SW480 (cell line): ENCODE measurements at regions not wholly inside any gene's neighbourhood (a gene's known extent, or its start where the extent isn't known, plus 50 kb on each side); places are given as distances from the start of the nearest gene placed in this dataset.
"Not testable (repeated sequence)": the region's sequence is repeated elsewhere in the genome, so short reads cannot be mapped to it uniquely, and the experiment has no call there.

ENCODE experiments used
- DNase-seq: peaks from one replicate; pipeline ENCODE4 v3.0.0-alpha.2; 2016; ENCODE audit warnings: low spot score

DNA sequence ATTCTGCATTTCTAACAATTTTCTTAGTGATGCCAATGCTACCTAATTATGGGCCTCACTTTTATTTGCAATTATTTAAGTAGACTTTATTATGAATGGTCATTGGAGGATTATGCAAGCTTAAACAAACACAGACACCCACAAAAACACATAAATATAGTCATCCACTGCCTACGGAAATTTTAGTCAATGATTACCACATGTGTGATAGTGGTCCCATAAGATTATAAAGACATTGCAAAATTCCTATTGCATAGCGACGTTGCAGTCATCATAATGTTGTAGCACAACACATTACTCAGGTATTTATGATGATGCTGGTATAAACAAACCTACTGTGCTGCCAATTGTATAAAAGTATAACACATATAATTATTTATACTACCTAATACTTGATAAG, 247.8 kb upstream of the ALCAM start:
- peak; percentile 6 for DNase-seq

DNA sequence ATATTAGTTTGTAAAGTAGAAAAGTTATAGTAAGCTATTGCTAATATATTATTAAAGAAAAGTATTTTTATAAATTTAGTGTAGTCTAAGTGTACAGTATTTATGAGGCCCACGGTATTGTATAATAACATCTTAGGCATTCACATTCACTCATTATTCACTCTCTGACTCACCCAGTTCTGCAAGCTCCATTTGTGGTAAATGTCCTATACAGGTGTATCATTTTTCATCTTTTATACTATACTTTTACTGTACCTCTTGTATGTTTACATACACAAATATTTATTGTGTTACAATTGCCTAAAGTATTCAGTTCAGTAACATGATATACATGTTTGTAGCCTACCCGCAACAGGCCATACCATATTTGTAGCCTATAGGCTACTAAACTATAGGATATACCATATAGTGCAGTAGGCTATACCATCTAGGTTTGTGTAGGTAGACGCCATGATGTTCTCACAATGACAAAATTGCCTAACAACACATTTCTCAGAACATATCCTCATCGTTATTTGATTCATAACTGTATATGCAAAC, 246.8 kb upstream of the ALCAM start:
- DNase-seq: no peak

DNA sequence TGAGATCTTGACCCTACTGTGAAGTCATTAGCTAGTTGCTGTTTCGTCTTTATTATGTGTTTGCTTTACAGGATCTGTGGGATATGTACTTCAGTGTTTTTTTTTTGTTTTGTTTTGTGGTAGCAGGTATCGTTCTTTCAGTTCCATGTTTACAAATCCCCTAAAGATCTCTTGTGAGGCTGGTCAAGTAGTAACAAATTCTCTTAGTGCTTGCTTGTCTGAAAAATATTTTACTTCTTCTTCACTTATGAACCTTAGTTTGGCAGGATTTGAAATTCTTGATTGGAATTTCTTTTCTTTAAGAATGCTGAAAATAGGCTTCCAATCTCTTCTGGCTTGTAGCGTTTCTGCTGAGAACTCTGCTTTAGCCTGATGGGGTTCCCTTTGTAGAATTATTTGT, 235.8 kb upstream of the ALCAM start:
- DNase-seq: no peak

DNA sequence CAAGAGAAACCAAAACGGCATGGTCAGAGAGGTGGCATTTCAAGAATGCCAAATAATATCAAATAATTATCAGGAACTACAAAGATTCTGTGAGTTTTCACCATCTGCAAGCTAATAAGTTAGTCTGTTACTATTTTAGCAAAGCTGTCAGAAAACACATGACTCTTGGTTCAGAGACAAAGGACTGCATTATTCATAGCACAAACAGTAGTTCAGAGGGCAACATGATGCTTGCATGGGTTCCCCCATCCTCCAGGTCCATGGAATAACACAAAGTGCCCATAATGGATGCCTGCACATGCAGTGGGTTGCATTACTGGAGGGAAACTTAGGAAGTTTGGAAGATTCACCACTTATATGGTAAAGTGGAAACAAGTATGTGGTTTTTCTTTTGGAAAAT, 228.8 kb upstream of the ALCAM start:
- DNase-seq: no peak

DNA sequence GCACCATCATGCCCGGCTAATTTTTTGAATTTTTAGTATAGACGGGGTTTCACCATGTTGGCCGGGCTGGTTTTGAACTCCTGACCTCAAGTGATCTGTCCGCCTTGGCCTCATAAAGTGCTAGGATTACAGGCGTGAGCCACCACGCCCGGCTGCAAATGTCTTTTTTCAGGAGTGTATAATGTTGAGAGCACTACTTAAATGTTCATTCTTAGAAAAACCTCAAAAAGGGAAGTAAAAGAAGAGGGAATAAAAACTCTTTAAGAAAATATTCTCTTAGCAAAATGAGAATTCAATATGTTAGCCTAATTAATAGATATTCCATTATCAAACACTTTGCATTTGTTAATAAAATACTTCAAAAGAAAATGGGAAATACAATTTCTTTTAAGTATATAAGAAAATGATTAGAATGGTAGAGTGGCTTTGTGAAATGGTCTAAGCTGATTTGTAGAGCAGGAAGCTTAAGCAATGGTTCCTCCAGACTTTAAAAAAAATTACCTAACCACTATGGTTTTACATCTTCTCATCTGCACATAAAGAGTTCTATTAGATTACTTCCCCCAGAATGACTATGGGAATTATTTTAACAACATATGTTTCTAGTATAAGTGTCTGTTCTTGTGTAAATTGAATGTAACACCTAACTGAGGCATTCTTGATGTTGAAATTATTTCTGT, 226.7 kb upstream of the ALCAM start:
- DNase-seq: no peak

DNA sequence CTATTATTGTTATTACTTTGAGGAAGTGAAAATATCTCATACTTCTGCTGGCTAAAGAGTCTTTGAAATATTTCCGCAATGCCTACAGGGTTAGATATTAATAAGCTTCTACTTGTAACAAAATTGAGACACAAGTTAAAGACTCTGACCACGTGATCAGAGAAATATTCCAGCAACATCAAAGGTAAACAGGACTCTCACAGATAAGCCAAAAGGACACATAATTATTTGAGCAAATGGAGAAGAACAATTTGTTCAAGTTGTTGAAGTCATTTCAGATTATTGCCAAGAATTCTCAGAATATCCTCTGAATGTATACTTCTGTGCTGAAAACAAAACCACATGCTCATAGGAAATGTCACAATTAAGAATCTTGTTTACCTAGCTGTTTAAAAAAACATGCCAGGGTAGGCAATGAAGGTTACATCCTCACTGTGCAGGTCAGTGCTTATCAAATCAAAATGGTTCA, 225.8 kb upstream of the ALCAM start:
- no peak for DNase-seq

DNA sequence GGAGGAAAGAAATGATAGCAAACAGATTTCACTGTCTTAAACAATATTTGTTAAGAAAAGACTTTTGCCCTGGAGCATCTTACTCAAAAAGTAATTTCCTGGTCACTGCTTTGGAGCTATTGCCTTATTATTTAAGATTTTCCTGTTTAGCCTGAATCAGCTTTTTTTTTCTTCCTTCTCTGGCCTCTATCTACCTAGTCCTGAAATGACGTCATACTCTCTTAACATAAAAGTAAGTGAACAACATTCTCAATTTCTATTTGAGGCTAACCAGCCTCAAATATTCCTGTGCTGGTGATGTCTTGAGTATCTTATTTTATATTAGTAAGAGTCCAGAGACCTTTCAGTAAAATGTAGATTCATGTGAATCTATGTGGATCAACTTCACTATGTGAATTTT, 221.9 kb upstream of the ALCAM start:
- DNase-seq: no peak

DNA sequence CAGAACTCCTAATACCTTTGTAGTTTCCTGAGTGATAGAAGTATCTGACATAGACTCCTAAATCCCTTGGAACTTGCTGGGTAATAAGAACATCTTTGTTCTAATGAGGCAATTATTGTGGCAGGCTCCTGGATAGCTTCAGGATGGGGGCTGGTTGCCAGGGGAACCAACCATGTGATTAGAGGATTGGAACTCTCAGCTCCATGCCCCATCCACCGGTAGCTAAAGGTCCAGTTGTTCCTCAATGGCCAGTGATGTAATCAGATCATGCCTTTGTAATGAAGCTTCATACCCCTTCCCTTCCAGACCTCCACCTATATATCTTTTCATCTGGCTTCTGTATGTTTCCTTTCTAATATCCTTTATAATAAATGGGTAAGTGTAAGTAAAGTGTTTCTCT, 221.2 kb upstream of the ALCAM start:
- no peak for DNase-seq

DNA sequence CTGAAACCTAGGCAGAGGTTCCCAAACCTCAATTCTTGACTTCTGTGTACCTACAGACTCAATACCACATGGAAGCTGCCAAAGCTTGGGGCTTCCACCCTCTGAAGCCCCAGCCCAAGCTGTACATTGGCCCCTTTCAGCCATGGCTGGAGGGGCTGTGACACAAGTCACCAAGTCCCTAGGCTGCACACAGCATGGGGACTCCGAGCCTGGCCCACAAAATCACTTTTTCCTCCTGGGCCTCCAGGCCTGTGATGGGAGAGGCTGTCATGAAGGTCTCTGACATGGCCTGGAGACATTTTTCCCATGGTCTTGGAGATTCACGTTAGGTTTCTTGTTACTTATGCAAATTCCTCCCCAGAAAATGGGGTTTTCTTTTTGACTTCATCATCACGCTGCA, 217.5 kb upstream of the ALCAM start:
- not testable (repeated sequence) for DNase-seq

DNA sequence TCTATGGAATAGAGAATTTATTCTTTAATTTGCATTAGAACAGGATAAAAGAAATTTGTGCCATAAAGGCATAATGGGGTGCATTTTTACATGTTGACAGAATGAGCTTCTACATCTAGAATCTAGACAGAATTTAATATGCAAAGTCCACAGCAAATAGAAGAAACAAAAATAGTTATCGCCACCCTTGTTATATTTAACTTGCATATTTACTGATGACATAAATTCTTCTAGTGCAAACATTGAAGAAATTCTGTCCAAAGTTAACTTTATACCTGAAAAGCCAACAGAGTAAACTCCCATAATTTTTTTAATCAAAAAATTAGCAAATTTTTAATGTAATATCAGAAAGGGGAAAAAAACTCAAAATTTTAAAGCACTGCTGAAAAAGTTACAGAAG, 213.7 kb upstream of the ALCAM start:
- no peak for DNase-seq

DNA sequence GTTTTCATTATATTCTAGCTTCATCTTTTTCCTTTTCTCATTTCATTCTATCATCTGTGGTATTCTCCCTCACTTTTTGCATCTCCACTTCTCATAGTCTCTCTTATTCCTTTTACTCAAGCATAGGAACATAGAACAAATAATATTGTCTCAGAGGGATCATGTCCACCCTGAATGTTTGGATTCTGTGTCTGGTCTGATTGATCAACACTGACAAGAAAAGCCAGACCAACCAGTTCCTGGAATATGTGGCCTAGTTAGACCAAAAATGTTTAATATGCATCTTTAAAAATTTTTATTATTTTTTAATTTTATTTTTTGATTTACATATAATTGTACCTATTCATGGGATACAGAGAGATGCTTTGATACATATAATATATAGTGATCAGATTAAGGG, 212.0 kb upstream of the ALCAM start:
- no peak for DNase-seq

DNA sequence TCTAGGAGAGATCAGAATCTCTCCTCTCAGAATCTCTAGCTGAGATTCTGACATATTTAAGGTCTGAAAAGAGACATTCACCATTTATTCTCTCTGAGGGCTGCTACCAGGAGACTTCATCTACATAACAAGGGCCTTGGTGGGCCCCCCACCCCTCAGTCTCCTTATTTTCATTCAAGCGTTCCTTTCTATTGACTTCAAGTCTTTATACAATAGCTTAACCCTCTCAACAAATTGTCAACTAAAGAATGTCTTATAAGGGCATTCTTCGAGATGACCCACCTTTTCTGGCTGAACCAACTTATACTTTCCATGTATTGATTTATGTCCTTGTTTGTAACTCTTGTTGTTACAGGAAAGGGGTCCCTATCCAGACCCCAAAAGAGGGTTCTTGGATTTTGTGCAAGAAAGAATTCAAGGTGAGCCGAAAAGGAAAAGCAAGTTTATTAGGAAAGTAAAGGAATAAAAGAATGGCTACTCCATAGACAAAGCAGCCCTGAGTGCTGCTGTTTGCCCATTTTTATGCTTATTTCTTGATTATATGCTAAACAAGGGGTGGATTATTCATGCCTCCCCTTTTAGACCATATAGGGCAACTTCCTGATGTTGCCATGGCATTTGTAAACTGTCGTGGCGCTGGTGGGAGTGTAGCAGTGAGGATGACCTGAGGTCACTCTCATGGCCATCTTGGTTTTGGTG, 209.5 kb upstream of the ALCAM start:
- no peak for DNase-seq

DNA sequence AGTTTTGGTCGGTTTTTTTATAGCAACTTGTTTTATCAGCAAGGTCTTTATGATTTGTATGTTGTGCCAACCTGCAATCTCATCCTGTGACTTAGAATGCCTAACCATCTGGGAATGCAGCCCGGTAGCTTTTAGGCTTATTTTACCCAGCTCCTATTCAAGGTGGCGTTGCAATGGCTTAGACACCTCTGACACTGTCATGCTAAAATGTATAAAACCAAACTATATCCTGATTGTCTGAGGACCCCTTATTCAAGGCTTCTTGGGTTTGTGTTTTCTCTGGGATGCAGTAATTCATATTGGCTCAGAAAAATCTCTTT, 209.0 kb upstream of the ALCAM start:
- no peak for DNase-seq

DNA sequence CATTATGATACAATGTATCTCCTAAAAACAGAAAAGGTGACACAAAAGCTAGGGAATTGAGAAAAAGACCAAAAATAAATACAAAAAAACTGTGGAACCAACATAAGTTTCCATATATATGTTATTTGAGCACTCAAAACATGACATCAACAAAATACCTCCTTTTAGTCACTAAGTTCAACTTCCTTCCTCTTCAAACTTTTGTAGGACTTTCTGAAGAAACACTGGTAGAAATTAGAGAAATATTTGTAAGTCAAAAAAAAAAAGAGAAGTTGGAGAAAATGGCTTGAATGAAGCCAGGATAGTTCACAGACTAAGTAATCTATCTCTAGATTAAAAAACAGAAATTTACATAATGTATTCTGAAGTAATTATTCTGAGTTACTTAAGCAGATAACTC, 208.4 kb upstream of the ALCAM start:
- DNase-seq: no peak

DNA sequence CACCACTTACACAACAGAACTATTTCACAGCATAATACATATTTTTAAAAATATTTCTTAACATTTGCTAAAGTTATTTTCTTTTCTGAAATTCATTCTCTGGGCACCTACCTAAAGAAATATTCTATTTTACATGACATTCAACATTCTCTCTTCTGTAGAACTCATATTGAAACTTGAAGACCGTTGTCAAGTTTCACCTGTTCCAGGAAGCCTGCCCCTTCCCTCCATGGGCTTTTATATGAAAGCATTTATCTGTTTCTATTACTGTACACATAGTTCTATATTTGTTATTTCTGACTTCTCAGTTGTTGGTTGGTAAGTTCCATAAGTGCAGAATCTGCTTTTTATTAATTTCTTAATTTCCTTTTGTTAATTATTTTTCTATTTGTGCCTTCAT, 204.3 kb upstream of the ALCAM start:
- no peak for DNase-seq

DNA sequence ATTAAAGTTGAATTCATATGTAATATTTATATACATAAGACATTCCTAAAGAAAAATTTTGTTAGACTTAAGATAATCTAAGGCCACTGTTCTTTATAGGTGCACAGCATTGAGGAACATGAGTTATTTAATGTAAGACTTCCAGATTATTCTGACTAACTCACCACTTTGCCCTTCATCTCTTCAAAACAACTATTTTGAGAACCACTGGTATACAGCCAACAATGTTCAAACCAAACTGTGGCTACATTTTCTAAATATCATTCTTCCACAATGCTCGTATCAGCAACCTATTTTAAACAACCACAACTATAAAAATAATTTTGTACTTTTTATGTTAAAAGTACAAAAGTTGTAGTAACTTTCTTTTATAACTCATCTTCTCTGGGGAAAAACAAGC, 199.8 kb upstream of the ALCAM start:
- no peak for DNase-seq

DNA sequence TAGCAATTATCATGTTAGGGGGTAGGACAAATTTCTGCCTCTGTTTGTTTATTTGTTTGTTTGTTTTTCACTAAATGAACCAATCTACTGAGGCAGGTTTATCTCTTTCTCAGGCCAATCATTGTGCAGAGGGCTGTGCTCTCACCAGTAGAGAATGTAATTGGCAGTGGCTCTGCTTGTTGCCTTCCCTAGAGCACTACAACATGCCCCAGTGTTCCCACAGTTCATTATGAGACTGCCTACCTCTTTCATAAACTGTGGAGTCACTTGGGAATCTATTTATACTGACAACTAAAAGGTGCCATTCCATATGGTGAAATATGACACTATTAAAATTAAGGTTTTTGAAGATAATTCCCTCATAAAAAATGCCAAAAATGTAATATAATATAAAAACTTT, 196.3 kb upstream of the ALCAM start:
- no peak for DNase-seq

DNA sequence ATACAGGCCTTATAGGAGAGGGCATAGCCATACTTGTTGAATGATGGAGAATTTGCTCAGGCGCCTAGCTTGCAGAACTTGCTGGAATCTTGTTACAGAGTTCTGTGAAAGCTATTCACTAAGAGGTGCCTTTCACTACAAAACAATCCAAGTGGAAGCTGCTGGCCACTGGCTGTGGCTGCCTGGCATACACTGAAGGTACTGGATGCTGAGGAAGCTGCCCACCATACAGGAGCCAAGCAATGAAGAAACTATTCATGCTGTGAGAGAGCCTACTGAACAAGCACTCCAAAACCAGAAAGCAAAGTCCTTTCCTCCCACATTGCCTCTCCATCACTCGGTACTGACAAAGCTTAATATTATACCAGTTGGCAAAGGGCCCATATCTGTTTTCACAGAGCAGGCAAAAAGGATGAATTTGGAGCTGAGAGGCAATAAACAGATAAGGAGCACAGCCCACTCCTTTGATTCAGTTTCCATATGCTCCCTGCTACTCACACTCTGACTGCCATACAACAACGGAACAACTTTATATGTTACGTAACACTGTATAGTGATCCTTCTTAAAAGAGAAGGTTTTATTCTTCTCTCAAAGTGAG, 192.6 kb upstream of the ALCAM start:
- DNase-seq: no peak

DNA sequence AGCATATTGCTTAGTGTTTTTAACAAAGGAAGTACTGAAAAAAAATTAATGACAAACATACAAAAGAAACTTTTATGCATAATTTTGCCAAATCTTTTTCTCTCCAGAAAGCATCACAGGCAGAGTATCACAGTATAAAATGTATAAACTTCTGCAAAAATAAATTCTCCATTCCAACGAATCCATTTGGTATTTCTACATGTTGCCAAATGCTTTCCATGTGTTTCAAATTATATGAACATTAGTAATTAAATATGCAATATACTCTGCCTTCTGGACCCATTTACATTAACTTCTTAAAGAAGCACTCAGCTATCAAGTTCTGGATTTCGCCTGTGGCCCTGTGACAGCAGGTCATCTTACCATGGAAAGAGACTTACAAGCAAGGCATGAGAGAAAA, 189.1 kb upstream of the ALCAM start:
- DNase-seq: no peak

DNA sequence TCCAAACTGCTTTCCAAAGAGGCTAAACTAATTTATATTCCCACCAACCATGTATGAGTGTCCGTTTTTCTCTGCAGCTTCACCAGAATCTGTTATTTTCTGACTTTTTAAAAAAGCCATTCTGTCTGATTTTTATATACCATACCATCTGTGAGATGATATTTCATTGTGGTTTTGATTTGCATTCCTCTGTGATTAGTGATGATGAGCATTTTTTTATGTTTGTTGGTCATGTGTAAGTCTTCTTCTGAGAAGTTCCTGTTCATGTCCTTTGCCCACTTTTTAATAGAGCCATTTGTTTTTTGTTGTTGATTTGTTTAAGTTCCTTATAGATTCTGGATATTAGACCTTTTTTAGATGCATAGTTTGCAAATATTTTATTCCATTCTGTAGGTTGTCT, 179.4 kb upstream of the ALCAM start:
- no peak for DNase-seq

DNA sequence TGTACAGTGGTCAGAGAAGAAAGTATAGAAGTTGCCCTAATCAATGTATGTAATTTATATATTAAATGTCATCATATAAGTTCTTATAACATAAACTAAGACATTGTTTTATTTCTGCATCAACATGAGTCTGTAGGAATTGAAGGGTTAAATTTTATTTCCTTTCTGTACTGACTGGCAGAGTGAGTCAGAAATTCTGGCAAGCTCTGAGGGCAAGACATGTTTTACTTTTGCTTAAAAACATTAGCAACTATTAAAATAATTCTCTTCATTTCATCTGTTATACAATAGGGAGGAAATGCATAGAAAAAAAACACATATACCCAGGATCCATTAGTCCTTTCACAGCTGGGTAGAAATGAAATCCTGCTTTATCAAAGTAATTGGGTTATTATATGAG, 171.4 kb upstream of the ALCAM start:
- no peak for DNase-seq

DNA sequence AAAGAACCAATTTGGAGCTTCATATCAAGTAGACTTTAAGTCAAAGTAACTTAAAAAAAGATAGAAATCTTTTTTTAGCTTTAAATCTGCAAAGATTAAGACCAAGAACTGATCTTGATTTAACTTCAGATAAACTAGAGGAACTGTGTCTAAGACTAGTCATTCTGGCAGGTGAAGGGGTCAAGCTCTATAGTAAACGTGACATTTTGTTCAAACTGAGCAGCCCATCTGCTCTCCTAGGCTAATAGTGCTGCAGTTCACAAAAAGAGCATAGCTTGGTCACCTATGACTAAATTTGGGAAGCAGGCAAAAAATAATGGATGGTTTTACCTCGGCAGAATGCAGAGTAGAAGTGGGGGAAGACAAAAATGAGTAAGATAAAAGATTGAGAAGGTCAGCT, 168.8 kb upstream of the ALCAM start:
- DNase-seq: no peak

DNA sequence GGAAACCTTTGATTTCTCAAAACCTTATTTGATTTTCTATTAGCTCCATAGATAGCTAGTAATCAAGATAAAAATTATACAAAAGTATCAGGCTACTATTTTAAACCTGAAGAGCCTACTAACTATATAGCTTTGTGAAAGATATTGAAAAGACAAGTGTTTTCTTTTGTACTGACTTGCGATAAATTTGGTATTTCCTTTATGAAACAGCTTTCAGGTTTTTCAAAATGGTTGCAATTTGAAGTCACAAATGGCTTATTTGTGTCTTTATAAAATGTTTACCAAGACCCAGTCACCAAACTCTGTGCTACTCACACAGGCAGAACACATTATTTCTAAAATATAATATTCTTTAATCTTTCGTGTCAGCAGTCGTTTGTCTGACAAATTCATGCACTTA, 167.5 kb upstream of the ALCAM start:
- no peak for DNase-seq

DNA sequence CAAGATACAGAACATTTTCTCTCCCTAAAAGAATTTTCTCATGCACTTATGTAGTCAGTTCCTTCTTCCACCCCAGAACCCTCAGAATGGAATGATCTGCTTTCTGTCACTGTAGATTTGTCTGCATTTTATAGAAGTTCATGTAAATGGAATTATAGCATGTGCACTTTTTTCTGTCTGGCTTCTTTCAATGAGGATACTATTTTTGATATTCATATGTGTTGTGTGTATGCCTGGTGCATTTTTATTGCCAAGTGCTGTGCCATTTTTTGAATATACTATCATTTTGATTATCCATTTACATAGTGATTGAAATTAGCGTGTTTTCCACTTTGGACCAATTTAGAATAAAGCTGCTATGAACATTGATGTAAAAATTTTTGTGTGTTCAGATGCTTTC, 156.6 kb upstream of the ALCAM start:
- DNase-seq: no peak
